NCI-H446 (cell line): ENCODE measurements at regions not wholly inside any gene's neighbourhood (a gene's known extent, or its start where the extent isn't known, plus 50 kb on each side); places are given as distances from the start of the nearest gene placed in this dataset.
"Not testable (repeated sequence)": the region's sequence is repeated elsewhere in the genome, so short reads cannot be mapped to it uniquely, and the experiment has no call there.

Source experiments
- DNase-seq, 2 experiments: peaks; one replicate each; lab custom pipeline; 2025; lab: John Stamatoyannopoulos, UW

DNA sequence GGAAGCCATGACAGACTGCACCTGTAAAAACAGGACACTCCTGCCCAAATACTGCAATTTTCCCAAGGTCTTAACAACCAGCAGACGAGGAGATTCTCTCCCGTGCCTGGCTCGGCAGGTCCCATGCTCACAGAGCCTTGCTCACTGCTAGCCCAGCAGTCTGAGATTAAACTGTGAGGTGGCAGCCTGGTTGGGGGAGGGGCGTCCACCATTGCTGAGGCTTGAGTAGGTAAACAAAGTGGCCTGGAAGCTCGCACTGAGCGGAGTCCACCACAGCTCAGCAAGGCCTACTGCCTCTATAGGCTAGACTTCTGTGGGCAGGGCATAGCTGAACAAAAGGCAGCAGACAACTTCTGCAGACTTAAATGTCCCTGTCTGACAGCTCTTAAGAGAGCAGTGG lies 80.3 kb downstream of the ANXA5 start:
- not testable (repeated sequence) for DNase-seq

DNA sequence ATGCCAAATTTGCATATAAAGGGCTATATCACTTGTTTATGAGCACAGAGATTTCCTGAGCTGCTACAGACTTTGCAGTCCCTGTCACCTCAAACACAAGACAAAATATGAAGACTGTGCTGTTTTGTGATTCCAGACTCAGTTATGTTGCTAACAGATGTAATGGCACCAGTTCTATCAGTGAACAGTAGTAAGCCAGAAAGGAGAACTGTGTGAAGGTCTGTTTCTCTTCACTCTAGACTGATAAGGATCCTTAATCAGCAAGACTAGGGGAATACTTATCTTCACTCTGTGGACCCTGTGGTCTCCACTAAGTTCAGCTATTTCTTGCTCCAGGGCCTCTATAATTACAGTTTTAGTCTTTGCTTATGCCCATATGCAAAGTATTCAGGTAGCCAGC lies 82.7 kb downstream of the ANXA5 start:
- DNase-seq, result no peak

DNA sequence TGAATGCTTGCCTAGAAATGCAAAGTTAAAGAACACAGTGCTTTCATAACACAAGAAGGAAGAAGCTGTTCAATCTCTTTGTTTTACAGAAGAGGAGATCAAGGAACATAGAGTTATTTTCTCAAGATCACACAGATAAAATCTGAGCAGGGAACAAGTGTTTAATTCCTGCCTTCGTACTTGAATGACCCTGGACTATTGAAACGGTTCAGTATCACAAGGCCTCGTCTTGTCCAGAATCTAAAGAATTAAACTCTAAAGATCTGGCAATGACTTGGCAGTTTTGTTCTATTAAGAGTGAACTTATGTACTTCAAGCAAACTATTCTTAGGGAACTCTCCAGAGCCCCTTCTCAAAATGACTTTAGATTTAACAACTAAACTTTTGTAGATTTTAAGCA lies 97.7 kb downstream of the ANXA5 start:
- DNase-seq, result no peak

DNA sequence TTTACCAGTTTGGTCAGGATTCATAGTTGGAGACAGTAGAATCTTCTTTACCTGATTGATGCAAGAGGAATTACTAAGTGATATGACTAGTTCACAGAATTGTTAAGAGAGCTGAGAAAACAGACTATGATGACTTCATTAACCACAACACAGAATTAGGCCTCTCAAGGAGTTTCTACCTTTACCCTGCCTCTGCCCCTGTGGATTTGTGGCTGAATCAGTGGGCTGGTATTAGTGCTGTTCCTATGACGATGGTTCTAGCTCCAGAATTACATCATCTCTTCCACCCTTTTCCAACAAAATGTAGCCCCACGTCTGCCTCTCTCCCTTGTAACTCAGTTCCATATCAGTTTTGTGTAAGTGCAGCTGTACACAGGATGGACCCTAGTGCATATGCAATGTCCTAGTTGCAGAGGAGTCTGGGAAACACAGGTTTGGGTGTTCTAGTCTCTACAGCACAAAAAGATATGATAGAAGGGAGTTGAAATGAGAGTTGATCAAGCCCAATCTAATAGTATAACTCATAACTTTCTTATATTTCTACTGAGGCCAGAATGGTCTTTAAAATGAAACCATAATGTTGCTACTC lies 99.3 kb downstream of the ANXA5 start:
- DNase-seq, result no peak

DNA sequence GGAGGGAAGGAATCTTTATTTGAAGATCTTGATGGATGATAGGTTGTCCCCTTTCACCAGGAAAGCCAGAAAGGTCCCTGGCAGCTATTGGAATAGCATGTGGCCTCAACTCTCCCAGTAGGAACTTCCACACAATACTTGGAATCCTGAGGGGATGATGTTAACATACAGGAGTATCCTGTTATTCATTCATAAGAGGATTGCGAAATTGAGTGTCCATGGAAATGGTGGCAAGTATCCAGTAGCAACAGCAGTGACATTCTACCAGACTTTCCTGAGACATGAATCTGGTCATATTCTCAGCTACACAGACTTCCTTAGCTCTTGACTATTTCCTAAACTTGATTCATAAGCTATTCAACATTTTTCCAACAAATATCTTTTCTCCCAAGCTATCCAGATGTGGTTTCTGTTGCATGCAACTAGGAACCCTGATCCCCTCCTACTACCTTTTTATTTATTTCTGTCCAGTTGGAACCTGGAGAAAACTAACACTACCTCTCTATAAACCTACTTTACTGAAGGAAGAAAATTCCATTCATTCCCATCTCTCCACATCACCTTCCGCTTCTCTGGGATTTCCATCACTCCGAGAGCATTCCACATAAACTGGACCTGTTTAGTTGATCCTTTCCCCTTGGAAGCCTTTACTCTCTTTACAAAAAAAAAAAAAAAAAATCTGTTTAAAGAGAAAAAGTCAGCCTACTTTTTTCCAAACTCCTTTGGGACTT lies 101.8 kb downstream of the ANXA5 start:
- no peak for DNase-seq

DNA sequence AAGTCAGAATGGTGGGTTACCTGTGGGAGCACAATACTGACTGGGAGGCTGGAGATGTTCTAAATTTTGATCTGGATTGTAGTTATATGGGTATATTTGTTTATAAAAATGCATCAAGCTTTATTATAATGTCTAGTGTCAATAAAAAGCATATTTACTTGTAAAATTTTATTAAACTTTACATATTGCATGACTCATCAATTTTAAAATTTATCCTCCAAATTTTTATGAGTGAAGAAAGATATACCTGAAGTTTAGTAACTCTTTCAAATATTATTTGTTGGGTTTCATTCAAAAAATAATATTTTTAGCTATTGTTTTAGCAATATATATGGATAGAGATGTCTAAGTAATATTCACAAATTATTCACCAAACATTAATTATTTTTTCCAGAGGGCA lies 103.0 kb downstream of the ANXA5 start:
- no peak for DNase-seq

DNA sequence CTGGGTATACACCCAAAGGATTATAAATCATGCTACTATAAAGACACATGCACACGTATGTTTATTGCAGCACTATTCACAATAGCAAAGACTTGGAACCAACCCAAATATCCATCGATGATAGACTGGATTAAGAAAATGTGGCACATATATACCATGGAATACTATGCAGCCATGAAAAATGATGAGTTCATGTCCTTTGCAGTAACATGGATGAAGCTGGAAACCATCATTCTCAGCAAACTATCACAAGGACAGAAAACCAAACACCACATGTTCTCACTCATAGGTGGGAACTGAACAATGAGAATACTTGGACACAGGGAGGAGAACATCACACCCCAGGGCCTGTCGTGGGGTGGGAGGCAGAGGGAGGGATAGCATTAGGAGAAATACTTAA lies 104.5 kb downstream of the ANXA5 start:
- not testable (repeated sequence) for DNase-seq

DNA sequence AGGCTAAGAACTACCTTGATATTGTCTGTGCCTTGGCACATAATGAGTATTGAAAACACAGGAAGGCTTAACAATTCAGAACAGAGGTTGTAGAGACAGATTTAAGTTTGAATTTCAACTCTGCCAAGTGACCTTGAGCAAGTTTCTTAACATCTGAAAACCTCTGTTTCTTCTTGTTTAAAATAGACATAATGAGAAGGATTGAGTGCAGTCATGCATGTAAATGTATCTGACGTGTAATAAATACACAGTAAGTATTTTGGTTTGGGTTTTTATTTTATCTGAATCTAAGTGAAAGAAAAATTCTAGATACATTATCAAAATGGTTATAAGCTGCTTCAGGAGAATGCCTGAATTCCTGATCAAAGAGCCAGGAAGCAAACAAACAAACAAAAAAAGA lies 111.9 kb downstream of the ANXA5 start:
- no peak for DNase-seq

DNA sequence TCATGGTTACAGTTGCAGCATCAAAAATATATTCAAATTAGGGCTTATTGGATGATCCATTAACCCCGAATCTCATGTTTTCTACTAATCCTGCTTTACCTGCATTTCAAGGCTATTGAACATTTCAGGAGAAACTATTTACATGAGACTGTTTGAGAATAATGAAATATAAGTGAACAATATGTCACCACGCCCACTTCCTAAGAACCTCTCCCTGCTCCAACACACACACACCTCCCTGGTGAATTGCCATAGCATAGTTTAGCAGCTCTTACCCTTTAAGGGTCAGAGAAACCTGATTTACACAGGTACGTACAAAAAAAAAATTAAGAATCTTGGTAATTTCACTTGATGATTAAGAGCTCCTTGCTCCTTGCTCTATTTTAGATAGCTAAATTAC lies 113.4 kb downstream of the ANXA5 start:
- no peak for DNase-seq

DNA sequence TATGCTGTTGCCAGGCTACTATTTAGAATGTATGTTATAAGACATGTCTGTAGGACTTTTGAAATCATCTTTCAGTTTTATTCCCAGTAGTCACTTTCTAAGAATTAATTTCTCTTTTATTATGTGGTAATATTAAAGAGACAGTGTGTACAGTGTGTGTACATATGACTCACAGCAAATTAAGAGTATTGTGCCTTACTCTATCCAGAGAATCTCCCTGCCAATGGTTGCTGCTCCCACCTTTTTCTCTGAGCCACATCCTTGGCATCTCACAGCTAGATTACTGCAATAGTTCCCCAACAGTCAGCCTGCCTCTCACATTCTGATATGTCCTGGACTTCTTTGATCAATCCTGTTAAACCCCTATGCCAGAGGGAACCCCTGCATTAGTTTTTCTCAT lies 114.5 kb downstream of the ANXA5 start:
- no peak for DNase-seq

DNA sequence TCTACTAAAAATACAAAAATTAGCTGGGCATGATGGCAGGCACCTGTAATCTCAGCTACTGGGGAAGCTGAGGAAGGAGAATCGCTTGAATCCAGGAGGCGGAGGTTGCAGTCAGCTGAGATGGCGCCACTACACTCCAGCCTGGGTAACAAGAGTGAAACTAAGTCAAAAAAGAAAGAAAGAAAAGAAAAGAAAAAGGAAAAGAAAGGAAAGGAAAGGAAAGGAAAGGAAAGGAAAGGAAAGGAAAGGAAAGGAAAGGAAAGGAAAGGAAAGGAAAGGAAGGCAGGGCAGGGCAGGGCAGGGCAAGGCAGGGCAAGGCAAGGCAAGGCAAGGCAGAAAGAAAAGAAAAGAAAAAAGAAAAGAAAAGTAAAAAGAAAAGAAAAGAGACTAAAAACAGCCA lies 121.4 kb downstream of the ANXA5 start:
- DNase-seq, result not testable (repeated sequence)

DNA sequence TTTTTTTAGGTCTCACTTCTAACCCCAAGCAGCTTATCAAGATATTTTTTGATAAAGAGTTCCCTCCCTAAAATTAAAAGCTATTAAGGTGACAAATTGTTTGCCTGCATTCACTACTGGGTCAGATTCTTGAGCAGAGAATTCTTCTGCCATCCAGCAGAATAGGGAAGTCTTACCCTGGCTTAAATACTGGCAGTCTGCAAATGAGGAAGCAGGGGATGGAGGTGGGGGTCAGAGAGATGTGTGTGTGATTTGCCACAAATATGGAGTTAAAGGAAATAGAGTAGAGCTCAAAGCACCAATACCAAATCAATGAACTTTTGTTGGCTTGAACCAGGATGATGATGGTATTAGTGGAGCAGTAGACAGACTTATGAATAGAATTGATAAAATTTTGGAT lies 122.2 kb downstream of the ANXA5 start:
- DNase-seq, result no peak

DNA sequence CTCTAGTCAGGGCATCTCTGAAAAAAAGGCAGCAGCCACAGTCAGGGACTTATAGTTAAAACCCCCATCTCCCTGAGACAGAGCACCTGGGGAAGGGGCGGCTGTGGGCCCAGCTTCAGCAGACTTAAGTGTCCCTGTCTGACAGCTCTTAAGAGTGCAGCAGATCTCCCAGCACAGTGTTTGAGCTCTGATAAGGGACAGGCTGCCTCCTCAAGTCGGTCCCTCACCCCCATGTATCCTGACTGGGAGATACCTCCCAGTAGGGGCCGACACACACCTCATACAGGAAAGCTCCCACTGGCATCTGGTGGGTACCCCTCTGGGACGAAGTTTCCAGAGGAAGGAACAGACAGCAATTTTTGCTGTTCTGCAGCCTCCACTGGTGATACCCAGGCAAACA lies 129.0 kb downstream of the ANXA5 start:
- DNase-seq, result no peak

DNA sequence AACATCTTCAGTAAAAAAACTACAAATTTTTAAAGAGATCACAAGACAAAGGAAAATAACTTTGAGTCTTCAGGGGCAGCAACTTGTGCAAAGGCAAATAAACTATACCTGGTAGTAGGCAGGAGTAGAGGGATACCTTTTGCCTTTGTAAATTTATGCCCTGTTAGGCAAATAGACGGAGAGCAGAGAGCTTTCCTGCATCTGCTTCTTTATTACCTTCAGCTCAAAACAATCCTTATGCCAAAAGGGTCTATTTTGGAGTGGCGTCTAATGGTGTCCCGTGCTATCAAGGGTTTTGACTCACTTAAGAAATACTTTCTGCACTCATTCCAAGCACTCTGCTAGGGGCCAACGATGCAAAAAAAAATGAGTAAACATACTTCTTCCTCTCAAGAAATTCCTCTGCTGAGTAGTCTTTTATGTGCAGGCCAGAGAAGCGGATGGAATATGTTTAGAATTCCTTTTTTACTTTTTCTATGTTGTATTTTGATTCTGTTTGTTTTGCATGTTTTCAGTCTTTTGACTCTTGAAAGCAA lies 131.9 kb downstream of the ANXA5 start:
- DNase-seq, result no peak

DNA sequence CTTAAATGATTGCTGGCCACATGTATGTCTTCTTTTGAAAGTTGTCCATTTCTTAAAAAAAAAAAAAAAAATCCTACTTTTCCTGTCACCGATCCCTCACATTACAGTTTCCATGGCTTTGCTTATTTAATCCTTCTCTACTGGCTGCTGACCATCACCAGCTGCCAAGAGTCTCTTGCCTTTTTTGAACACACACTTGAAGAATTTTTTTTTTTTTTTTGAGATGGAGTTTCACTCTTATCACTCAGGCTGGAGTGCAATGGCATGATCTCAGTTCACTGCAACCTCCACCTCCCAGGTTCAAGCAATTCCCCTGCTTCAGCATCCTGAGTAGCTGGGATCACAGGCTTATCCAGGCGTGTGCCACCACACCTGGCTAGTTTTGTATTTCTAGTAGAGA lies 134.0 kb downstream of the ANXA5 start:
- no peak for DNase-seq

DNA sequence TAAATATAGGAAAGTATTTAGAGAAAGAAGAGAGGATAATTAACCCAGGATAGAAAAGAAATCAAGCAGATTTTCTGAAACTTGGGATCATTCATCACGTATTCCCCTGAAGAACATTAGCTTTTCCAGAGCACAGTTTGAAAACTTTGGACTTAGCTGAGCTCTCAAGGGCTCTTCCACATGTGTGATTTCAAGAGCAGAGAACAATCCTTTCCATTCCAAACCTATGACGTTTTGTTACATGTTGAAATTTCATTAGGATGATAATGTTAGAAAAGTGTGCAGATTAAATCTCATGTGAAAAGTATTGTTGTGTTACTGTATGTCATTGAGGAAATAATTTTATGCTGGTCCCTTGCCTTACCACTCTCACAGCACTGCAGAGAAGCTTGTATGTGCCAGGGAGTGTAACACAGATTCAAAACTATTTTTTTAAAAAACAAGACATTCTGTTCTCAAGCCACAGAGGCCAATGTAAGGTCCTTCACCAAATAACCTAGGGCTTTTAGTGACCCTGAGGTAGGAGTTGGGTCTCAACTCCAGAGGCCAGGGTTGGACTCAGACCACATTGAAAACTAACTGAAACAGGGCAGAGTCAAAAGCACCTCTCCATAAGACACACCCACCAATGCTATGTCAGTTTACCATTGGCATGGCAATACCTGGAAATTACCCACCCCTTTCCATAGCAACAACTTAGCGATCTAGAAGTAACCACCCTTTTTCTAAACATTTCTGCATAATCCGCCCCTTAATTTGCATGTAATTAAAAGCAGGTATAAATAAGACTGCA lies 141.3 kb downstream of the ANXA5 start:
- DNase-seq, result no peak

DNA sequence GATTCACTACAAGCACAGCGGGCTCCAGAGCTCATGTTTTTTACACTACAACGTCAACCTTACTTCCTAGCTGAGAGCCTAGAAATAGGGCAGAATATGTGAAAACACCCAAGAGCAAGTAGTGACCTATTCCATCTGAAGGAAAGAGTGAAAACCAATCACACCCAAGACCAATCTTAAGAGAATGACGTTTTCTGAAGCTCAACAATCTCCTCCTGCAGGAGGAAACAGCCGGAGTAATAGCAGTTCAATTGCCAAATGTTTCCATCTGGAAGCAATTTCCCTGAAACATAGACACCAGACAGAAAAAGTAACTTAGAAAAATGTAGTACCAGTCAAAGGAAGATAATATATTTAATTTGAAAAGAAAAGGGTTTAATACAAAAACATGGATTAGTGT lies 142.4 kb downstream of the ANXA5 start:
- no peak for DNase-seq

DNA sequence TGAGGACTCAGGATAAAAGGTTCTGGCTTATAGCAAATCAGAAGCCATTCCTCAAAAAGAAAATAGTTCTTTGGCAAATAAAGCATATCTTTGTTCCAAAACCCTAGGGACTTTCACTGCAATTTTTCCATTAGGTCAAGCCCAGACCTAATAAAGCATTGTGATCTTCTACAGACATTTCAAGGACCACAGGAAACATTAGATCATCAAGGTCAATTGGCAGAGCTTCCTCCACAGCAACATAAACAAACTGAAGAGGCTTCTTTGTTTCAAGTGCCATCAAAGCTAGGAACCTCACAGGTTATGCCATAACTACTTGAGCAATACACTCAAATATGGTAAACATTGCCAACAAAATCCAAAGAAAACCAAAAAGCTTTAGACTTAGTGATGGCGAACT lies 144.9 kb downstream of the ANXA5 start:
- no peak for DNase-seq

DNA sequence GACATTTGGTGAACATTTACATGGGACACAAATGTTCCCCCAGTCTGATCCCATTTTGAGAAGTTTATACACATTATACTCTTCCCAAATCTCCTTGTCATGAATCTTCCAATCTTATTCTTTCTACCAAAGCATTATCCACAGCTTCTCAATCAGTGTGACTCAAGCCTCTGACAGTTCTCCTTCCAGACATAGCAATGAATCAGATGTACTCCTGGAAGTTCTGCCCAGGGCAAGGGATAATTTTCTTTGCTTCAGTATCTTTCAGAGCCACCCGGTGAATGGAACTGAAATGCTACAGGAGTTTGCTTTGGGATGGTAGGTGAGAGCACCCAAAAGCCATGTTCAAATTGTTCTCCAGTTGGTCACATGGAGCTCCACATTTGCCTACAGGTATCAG lies 145.5 kb downstream of the ANXA5 start:
- no peak for DNase-seq

DNA sequence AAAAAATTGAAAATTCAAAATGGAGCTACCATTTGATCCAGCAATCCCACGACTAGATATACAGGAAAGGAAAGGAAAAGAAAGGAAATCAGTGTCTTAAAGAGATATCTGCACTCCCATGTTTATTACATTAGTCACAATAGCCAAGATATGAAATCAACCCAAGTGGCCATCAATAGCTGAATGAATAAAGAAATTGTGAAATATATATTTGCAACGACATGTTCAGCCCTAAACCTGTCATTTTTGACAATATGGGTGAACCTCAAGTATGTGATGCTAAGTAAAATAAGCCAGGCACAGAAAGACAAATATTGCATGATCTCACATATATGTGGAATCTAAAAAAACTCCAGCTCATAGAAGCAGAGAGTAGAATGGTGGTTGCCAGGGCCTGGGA lies 155.1 kb downstream of the ANXA5 start:
- DNase-seq, result no peak

DNA sequence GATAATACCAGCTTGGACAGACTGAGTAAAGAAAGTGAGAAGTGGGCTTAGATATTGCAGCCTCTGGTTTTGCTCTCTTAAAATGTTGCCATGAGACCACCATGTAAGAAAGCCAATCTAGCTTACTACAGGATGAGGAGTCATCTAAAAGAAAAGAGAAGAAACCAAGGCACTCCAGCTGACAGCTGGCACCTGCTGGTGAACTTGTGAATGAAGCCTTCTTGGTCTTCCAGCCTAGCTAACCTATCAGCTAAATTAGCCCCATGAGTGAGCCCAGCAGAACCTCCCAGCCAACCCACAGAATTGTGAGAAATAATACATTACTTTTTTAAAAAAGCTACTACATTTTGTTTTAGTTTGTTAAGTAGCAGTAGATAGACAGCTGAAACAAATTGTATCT lies 154.5 kb upstream of the QRFPR start:
- no peak for DNase-seq

DNA sequence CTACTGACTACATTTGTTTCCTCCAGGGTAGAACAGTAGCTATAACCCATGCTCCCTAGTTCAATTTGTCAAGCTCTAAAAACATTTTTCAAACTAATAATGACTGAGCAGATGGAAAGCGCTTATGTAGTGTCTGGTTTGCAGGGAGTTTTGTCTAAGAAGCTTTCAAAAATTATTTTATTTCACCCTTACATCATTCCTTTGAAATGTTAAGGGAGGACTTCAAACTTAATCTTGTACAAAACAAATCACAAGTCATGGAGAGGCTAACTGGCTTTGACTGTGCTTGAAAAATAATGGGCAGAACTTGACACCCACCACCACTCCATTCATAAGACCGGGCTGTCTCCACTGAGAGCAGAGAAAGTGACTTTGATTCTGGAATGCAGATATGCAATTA lies 153.4 kb upstream of the QRFPR start:
- DNase-seq, result no peak

DNA sequence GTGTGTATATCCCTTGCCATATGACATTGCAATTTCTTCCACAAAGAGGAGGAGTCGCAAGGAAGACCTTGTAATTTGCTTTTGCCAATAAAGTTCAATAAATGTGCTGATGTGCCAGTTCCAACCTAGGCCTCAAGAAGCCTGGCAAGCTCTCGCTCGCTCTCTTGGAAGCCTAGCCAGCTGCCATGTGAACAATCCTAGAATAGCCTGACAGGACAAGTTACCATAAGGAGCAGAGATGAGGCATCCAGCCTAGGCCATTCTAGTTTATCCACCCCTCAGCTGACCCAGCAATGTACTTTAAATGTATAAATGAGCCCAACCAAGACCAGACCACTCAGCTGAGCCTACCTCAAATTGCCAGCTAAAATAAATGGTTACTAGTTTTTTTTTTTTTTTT lies 145.7 kb upstream of the QRFPR start:
- peak in 1 of 2 experiments; percentile 5 for DNase-seq
